ENCODE measurements at regions not wholly inside any gene's neighbourhood (a gene's known extent, or its start where the extent isn't known, plus 50 kb on each side); places are given as distances from the start of the nearest gene placed in this dataset.

DNA sequence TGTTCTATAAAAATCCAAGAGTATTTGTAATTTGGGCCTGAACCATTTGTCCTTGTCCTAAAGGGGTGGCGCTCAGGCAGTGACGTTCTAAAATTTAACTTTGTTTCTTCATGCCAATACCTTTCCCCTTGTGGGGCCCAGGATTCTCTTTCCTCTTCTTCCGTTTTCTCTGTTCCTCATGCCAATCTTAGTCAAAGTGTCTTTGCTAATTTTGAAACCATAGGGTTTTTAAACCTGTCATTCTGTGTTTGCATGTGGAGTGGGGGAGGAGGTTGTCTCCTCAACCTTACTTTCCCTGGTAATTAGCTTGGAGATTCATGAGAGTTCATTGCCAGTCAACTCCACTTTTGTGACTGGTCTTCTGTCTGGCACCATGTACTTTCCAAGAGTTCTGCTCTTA is 337.1 kb downstream of the MAF start:
- no peak for DNase-seq

More for the DNA sequence above, 337.1 kb downstream of the MAF start:
- no peak overlapping the region for H3K4me3 ChIP-seq (ENCODE audit: insufficient read depth, low read depth, low read length, poor library complexity, severe bottlenecking)
- H3K36me3 ChIP-seq (ENCODE audit: control insufficient read depth, insufficient read depth, low read length), result no peaks in the 10 kb centered on the region
- peaks cover 13% of the 10 kb centered on the region for H3K4me1 ChIP-seq (ENCODE audit: control insufficient read depth, insufficient read depth, low read length, poor library complexity, severe bottlenecking)
- H3K9me3 ChIP-seq (ENCODE audit: control insufficient read depth, low read length), result no peaks in the 10 kb centered on the region
- H3K27me3 ChIP-seq (replicated peaks; ENCODE audit: control insufficient read depth, insufficient read depth, low read length, poor library complexity, severe bottlenecking), result no peaks in the 10 kb centered on the region
- no peak overlapping the region for H3K27ac ChIP-seq (ENCODE audit: insufficient read depth, low read length, poor library complexity, severe bottlenecking)
